Liver (tissue), 2 donors: ENCODE measurements at regions not wholly inside any gene's neighbourhood (a gene's known extent, or its start where the extent isn't known, plus 50 kb on each side); places are given as distances from the start of the nearest gene placed in this dataset.

Experiments
- EGR1 ChIP-seq, 2 donors: IDR thresholded peaks; 2 replicates each; pipeline ENCODE4 v1.6.1; 2016 to 2018; ENCODE audit warnings: antibody characterized with exemption in 2 of 2, low read depth in 2 of 2
- JUND ChIP-seq, 2 donors: IDR thresholded peaks; 2 replicates each; pipeline ENCODE4 v1.6.1; 2016; ENCODE audit warnings: antibody characterized with exemption in 2 of 2
- donor health status: healthy.

DNA sequence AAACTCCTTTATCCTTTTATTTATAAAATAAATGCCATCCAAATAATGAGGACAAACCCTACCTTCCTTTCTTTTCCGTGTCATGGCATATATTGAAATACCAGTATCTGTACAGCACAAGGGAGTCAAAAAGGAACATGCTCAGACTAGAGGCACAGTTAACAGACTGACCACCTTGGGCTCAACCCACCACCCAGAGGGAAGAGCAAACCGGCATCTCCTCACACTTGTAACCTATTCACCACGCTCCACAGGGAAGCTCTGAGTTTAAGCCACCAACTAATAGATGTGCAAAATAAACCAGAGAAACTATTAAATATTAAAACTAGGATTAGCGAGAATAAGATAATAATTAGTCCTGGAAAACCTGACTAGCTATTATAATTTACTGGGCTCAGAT, 112.7 kb downstream of the SIPA1L2 start:
- TF ChIP-seq JUND (IDR thresholded peaks at IDR 0.05): no peak
- TF ChIP-seq EGR1 (IDR thresholded peaks at IDR 0.05; ENCODE audit: low read depth in 2 of 2): no peak
